Stimulated activated CD8-positive, alpha-beta memory T cell treated with anti-CD3 and anti-CD28 coated beads, Interleukin-7, amount 100 ng/mL, for 48 hours (primary cell): ENCODE measurements at regions not wholly inside any gene's neighbourhood (a gene's known extent, or its start where the extent isn't known, plus 50 kb on each side); places are given as distances from the start of the nearest gene placed in this dataset.
"Not testable (repeated sequence)": the region's sequence is repeated elsewhere in the genome, so short reads cannot be mapped to it uniquely, and the experiment has no call there.

Source experiments
- DNase-seq, 2 donors: peaks; one replicate each; pipeline ENCODE4 v3.0.0-alpha.2; 2020; ENCODE audit warnings: low read depth in 1 of 2; ENCODE audit errors: extremely low read depth in 1 of 2

- DNase-seq: no peak
Observed at GRCh38 chr7:81079746-81080145, 160.9 kb upstream of the SEMA3C start.

DNA sequence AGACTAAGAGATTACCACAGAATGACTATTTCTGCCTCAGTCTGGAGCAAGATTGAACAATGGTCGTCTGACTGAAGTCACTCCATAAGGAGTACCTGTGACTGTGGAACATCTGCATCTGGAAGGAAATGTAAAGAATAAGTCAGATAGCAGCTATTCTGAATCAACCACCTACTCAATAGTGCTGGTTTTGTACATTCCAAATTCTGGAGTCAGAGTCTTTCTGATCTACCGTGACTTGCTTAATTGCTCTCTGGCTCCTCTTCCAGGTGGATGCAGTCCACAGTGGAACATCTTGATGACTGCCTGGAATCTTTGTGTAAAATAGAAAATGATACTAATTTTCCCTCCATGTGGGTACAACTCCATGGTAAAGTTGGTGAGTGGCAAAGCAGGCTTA, 156.3 kb upstream of the SEMA3C start:
- no peak for DNase-seq

DNA sequence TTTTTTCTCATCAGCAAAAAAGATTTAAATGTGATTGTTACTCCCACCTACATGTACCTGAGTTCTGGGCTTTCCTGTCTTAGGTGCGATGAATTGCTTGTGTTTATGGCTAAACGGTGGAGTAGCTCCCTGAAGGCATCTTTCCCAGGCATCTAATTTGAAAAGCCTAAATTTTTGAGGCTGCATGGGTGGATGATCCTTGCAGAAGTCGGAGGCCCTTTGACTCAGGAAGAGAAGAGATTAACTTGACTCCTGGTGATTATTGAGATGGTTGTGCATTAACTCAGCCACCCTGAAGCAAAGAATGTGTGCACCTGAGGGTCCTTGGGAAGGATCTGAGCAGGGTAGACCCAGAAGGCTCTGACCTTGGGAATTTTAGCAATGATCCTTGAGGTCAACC, 155.6 kb upstream of the SEMA3C start:
- no peak for DNase-seq

DNA sequence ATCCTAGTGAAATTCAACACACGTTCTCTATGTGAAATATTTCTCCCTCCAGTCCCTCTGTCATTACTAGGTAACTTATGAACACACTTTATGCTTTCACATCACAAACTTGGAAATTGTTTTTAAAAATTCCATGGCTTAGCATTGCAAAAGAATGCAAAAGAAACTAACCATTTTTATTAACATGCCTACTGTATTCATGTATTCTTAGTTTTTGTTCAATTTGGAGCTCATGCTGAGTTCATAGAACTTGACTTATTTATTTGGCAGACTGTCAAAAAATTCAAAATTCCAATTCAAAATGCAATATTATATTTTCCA, 155.0 kb upstream of the SEMA3C start:
- DNase-seq: no peak

- no peak for DNase-seq
Observed at GRCh38 chr7:81070956-81071355, 152.1 kb upstream of the SEMA3C start.

DNA sequence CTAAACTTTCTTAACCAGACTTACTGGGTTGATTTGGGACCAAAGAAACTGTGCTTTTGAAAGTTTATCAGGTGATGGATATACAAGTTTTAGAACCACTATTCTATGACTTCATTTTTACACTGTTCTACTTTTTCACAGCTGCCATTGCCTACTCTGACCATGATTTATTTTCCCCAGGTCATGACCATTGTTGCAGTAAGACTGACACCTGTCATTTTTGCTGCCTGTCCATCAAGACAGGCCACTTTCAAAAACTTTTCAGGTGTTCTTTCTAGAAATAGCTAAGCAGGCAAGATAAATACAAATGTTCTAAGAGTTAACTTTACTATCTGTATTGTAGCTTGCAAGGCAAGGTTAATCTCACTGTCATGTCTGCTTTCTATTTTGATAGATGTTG, 147.9 kb upstream of the SEMA3C start:
- no peak for DNase-seq

GRCh38 chr7:81064426-81064825, 145.6 kb upstream of the SEMA3C start:
- no peak for DNase-seq

DNA sequence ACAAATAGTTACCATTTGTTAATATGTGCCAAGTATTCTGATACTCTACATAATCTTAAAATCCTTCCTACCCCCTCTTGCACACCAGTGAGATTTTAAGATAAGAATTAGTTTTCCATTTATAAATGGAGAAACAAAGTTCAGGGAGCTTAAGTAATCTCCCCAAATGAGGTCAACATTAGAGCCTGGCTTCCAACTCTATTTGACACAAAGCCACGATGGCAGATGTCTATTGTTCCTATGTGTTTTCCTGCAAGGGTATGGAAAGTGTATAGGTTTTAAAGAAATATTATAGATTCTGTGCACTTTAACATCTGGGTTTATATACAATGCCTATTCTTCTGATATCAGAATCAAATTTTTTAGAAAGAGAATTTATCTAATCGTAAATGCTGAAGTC, 143.9 kb upstream of the SEMA3C start:
- no peak for DNase-seq

DNA sequence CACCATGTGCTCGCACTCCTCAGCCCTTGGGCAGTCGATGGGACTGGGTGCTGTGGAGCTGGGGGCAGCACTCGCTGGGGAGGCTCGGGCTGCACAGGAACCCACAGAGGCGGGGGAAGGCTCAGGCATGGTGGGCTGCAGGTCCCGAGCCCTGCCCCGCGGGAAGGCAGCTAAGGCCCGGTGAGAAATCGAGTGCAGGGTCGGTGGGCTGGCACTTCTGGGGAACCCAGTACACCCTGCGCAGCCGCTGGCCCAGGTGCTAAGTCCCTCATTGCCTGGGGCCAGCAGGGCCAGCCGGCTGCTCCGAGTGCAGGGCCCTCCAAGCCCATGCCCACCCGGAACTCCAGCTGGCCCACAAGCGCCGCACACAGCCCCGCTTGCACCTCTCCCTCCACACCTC, 138.6 kb upstream of the SEMA3C start:
- DNase-seq: not testable (repeated sequence)

DNA sequence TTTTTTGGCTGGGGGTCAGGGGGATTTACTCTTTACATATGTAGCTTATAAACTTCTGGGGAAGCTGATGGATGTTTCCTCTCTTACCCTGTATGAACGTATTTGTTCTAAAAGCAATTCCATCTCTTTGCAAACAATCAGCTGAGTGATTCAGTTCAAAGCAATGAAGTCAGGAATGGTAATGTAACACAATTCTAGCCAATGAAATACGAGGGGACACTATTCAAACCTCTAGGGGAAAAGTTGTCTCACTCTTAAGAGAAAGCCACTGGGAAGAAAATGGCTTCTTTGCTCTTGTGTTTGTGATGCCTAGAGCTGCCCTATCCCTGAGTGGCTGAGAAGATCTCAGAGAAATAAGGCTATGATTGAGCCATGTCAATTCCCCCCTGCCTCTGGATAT, 134.8 kb upstream of the SEMA3C start:
- no peak for DNase-seq

- no peak for DNase-seq
Observed at GRCh38 chr7:81051811-81052413, 133.1 kb upstream of the SEMA3C start.

GRCh38 chr7:81045491-81046030, 126.7 kb upstream of the SEMA3C start:
- no peak for DNase-seq

DNA sequence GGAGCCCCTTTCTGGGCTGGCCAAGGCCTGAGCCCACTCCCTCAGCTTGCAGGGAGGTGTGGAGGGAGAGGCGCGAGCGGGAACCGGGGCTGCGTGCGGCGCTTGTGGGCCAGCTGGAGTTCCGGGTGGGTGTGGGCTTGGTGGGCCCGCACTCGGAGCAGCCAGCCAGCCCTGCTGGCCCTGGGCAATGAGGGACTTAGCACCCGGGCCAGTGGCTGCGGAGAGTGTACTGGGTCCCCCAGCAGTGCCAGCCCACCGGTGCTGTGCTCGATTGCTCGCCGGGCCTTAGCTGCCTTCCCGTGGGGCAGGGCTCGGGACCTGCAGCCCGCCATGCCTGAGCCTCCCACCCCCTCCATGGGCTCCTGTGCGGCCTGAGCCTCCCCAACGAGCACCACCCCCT, 123.8 kb upstream of the SEMA3C start:
- DNase-seq: not testable (repeated sequence)

- no peak for DNase-seq
Observed at GRCh38 chr7:81040496-81040895, 121.6 kb upstream of the SEMA3C start.

DNA sequence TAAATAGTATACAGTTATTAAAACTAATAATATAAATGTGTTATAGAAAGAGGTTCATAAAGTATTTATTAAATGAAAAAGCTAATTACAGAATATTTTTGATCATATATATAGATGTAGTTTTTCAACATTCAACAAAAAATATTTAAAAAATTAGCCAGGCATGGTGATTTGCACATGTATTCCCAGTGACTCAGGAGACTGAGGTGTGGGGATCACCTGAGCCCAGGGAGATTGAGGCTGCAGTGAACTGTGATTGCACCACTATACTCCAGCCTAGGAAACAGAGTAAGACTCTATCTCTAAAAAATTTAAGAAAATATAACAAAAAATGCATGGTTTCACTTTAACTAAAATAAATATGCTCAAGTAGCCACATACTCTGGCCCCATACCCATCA, 118.0 kb upstream of the SEMA3C start:
- no peak for DNase-seq

GRCh38 chr7:81036057-81036456, 117.2 kb upstream of the SEMA3C start:
- no peak for DNase-seq

DNA sequence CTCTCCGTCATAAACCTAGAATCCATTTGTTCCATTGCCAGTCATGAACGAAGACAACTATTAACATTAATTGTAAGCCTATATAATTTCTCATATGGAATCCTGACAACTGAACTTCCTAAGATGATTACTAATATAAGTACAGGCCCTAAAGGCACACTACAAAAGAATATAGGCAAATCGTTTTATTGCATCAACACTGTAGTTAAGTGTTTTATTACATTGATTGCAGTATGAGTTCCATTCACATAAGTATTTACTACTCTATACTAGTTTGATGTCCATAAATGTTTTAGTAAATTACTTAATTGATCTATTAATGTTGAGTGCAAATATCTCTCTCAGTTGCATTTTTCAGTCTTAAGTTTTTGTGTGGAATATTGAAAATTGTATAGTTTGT, 113.1 kb upstream of the SEMA3C start:
- DNase-seq: no peak

DNA sequence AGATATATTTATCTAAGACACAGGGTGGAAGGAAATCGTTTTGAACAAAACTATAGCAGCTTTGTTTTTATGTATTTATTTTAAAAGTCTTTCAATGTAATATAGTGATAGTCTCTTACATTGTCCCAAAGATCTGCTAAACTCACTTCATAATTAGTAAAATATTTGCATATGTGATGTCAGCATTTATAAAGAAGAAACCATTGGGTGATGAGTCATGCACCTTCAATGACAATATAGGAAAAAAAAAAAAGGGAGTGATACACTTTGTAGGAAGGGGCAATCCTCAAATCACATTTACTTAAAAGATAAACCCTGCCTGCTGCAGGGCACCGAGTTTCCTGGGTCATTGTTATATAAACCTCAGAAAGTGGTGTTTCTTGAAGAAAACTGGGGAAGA, 112.4 kb upstream of the SEMA3C start:
- no peak for DNase-seq

GRCh38 chr7:81030472-81030871, 111.6 kb upstream of the SEMA3C start:
- no peak for DNase-seq

DNA sequence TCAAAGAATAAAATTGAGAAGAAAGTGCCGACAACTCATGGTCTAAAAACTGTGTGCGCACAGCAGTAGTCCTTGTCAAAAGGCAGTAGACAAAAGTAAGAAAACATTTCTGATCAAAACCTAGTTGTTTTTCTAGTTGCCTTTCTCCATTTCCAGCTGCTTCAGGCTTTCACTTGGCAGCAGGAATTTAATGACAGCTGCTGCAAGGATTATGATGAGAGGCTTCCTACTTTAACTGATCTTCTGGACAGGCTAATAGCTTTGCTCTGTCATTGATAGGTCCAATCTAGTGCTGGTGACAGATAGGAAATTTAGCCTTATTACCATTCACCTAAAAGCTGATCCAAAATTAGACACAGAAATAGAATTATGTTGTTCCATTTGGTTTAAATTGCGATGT, 110.7 kb upstream of the SEMA3C start:
- no peak for DNase-seq

DNA sequence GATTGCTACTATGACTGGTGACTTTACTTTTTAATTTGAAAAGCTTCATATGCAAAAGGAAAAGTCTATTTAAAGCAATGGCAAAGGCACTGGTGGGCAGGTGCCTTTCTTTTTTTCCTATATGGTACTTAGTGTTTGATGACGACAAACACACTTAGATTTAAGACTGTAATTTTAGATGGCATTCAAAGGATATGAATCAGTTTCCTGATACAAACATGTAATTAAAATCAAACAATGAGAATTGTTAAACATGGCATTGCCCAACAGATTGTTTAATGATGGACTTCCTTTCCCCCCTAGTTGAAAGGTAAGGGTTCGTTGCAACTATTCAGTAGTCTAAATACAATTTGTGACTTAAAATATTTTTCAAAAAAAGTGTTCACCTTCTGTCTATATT, 106.5 kb upstream of the SEMA3C start:
- DNase-seq: no peak

GRCh38 chr7:81014908-81015307, 96.1 kb upstream of the SEMA3C start:
- DNase-seq: no peak

- no peak for DNase-seq
Observed at GRCh38 chr7:81014266-81014665, 95.4 kb upstream of the SEMA3C start.
